NAMALWA (cell line): ENCODE measurements at regions not wholly inside any gene's neighbourhood (a gene's known extent, or its start where the extent isn't known, plus 50 kb on each side); places are given as distances from the start of the nearest gene placed in this dataset.

Experiments used
- DNase-seq: peaks from one replicate; pipeline ENCODE4 v3.0.0-alpha.2; 2015; ENCODE audit warnings: low spot score

- DNase-seq, result no peak
Measured at GRCh38 chr17:13994050-13994449, 75.3 kb upstream of the COX10 start.

- DNase-seq, result no peak
Measured at GRCh38 chr17:13995856-13996271, 73.4 kb upstream of the COX10 start.

GRCh38 chr17:13996276-13996675 is 73.0 kb upstream of the COX10 start:
- no peak for DNase-seq

GRCh38 chr17:13996748-13997147 is 72.6 kb upstream of the COX10 start:
- DNase-seq, result no peak

GRCh38 chr17:14004927-14005620 is 64.2 kb upstream of the COX10 start:
- DNase-seq, result no peak

- no peak for DNase-seq
Measured at GRCh38 chr17:14006249-14006942, 62.9 kb upstream of the COX10 start.

GRCh38 chr17:14007951-14008350 is 61.4 kb upstream of the COX10 start:
- no peak for DNase-seq

GRCh38 chr17:14011036-14011692 is 58.1 kb upstream of the COX10 start:
- no peak for DNase-seq

- DNase-seq, result peak; percentile 0
Measured at GRCh38 chr17:14011740-14012405, 57.4 kb upstream of the COX10 start.

- DNase-seq, result no peak
Measured at GRCh38 chr17:14014657-14015056, 54.6 kb upstream of the COX10 start.

GRCh38 chr17:14015271-14015670 is 54.0 kb upstream of the COX10 start:
- no peak for DNase-seq

GRCh38 chr17:14016858-14017257 is 52.4 kb upstream of the COX10 start:
- no peak for DNase-seq

- no peak for DNase-seq
Measured at GRCh38 chr17:14019186-14019956, 49.9 kb upstream of the COX10 start.
